ENCODE measurements at regions not wholly inside any gene's neighbourhood (a gene's known extent, or its start where the extent isn't known, plus 50 kb on each side); places are given as distances from the start of the nearest gene placed in this dataset.

DNA sequence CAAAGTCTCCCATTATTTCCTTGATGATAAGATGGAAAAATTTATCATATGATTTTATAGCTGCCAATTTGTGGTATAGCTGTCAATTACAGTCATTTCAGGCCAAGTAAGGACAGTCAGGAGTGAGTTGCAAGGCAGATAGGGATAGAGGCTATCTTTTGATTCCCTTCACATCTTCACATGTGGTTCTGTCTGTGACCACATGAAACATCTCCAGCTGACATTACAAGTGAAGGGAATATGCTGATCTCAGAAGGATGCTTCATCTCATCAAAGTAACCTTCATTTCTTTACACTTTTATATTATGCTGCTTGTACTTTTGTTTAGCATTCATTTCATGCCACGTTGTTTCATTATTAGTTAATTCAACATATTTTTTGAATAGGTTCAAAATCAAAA, 136.9 kb upstream of the CFAP20DC start:
- no peak for DNase-seq (ENCODE audit: low read depth in 1 of 2, low spot score in 1 of 2)
- no peak overlapping the region for H3K4me3 ChIP-seq (replicated peaks; ENCODE audit: insufficient read depth, low read length)
- TF ChIP-seq, protein P1, sequence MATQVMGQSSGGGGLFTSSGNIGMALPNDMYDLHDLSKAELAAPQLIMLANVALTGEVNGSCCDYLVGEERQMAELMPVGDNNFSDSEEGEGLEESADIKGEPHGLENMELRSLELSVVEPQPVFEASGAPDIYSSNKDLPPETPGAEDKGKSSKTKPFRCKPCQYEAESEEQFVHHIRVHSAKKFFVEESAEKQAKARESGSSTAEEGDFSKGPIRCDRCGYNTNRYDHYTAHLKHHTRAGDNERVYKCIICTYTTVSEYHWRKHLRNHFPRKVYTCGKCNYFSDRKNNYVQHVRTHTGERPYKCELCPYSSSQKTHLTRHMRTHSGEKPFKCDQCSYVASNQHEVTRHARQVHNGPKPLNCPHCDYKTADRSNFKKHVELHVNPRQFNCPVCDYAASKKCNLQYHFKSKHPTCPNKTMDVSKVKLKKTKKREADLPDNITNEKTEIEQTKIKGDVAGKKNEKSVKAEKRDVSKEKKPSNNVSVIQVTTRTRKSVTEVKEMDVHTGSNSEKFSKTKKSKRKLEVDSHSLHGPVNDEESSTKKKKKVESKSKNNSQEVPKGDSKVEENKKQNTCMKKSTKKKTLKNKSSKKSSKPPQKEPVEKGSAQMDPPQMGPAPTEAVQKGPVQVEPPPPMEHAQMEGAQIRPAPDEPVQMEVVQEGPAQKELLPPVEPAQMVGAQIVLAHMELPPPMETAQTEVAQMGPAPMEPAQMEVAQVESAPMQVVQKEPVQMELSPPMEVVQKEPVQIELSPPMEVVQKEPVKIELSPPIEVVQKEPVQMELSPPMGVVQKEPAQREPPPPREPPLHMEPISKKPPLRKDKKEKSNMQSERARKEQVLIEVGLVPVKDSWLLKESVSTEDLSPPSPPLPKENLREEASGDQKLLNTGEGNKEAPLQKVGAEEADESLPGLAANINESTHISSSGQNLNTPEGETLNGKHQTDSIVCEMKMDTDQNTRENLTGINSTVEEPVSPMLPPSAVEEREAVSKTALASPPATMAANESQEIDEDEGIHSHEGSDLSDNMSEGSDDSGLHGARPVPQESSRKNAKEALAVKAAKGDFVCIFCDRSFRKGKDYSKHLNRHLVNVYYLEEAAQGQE (IDR thresholded peaks at IDR 0.05; ENCODE audit: insufficient replicate concordance, low read depth) = no peak
- TF ChIP-seq, protein P2, sequence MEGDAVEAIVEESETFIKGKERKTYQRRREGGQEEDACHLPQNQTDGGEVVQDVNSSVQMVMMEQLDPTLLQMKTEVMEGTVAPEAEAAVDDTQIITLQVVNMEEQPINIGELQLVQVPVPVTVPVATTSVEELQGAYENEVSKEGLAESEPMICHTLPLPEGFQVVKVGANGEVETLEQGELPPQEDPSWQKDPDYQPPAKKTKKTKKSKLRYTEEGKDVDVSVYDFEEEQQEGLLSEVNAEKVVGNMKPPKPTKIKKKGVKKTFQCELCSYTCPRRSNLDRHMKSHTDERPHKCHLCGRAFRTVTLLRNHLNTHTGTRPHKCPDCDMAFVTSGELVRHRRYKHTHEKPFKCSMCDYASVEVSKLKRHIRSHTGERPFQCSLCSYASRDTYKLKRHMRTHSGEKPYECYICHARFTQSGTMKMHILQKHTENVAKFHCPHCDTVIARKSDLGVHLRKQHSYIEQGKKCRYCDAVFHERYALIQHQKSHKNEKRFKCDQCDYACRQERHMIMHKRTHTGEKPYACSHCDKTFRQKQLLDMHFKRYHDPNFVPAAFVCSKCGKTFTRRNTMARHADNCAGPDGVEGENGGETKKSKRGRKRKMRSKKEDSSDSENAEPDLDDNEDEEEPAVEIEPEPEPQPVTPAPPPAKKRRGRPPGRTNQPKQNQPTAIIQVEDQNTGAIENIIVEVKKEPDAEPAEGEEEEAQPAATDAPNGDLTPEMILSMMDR (IDR thresholded peaks at IDR 0.05; ENCODE audit: insufficient read depth, low read length) = no peak
- TF ChIP-seq SPI1 (IDR thresholded peaks at IDR 0.05; ENCODE audit: borderline replicate concordance, low read depth) (no peak), POLR2AphosphoS5 (IDR thresholded peaks at IDR 0.05; ENCODE audit: low read depth) (no peak), GABPA (IDR thresholded peaks at IDR 0.05; ENCODE audit: low read depth) (no peak)
- no peak overlapping the region for H3K27ac ChIP-seq (replicated peaks)
- H3K27me3 ChIP-seq (ENCODE audit: insufficient read depth, poor library complexity, severe bottlenecking) = no peaks in the 10 kb centered on the region

DNA sequence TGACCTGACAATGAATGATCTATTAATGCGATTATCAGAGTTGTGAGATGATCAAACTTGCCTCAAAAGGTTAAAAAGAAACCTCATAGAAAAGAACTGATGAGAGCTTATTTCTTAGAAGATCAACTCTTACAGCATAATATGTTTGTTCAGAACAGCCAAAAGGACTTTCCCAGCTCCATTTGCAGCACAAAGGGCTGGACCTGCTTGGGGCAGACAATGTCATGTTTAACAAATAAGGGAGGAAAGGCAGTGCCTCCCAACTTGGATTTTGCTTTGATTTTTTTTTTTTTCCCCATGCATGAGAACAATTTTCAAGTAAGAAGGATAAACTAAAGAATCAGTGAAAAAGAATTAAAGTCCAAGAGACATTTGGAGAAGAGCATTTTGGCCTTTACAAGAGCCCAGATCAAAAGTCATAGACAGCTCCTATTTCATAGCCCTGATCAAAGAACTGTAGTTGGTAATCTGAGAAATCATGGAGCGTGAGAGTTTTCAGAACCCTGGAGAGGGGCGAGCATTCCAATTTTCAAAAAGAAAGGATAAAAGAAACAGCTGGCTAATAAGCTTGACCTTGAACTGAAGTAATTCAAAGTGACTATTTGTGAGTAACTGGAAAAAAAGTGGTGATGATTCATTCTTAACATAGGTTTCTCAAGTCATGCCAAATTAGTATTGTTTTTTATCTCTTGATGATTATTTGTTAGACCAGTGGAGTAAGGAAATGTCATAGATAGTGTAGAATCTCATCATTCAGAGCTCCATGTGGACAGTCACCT, 136.0 kb upstream of the CFAP20DC start:
- DNase-seq (ENCODE audit: low read depth in 1 of 2, low spot score in 1 of 2) = no peak
- Histone ChIP-seq H3K27ac (replicated peaks) (no peak overlapping the region), H3K27me3 (ENCODE audit: insufficient read depth, poor library complexity, severe bottlenecking) (no peaks in the 10 kb centered on the region), H3K4me3 (replicated peaks; ENCODE audit: insufficient read depth, low read length) (no peak overlapping the region)
- TF ChIP-seq, protein P1 (IDR thresholded peaks at IDR 0.05; ENCODE audit: insufficient replicate concordance, low read depth) = peak; percentile 83
- TF ChIP-seq POLR2AphosphoS5 (IDR thresholded peaks at IDR 0.05; ENCODE audit: low read depth) = no peak

DNA sequence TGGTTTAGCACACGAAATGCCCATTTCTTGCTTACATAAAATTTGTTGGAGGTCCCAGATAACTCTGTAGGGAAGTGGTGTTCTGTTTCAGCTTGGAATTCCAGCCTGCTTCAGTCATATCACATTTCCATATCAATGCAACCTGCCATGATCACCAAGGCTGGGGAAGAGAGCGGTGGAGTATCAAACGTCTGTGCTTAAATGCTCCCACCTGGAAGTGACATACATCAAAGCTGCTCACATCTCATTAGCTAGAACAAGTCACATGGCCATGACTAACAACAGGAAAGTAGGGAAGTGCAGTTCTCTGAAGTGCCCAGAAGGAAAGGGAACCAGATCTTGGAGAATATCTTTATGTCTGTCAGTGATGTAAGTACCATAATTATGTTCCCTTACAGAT, 130.2 kb upstream of the CFAP20DC start:
- DNase-seq (ENCODE audit: low read depth in 1 of 2, low spot score in 1 of 2) = no peak
- Histone ChIP-seq H3K27me3 (ENCODE audit: insufficient read depth, poor library complexity, severe bottlenecking) (no peaks in the 10 kb centered on the region), H3K27ac (replicated peaks) (no peak overlapping the region), H3K4me3 (replicated peaks; ENCODE audit: insufficient read depth, low read length) (no peak overlapping the region)
- TF ChIP-seq POLR2AphosphoS5 (IDR thresholded peaks at IDR 0.05; ENCODE audit: low read depth) (no peak), SPI1 (IDR thresholded peaks at IDR 0.05; ENCODE audit: borderline replicate concordance, low read depth) (no peak), GABPA (IDR thresholded peaks at IDR 0.05; ENCODE audit: low read depth) (no peak)
- TF ChIP-seq, protein P1 (IDR thresholded peaks at IDR 0.05; ENCODE audit: insufficient replicate concordance, low read depth) = no peak
- TF ChIP-seq, protein P2 (IDR thresholded peaks at IDR 0.05; ENCODE audit: insufficient read depth, low read length) = no peak

All from HL-60 (cell line).